LNCAP (cell line): ENCODE measurements at regions not wholly inside any gene's neighbourhood (a gene's known extent, or its start where the extent isn't known, plus 50 kb on each side); places are given as distances from the start of the nearest gene placed in this dataset.

ENCODE experiments used
- CTCF ChIP-seq: fragments of 450-650 bp; IDR thresholded peaks from 2 replicates; pipeline ENCODE4 v1.5.1; 2017; ENCODE audit warnings: mild to moderate bottlenecking

GRCh38 chr10:2658780-2659179 is 408.6 kb upstream of the PFKP start:
- no peak for TF ChIP-seq CTCF

- TF ChIP-seq CTCF, result no peak
Measured at GRCh38 chr10:2650328-2650727, 417.0 kb upstream of the PFKP start.

GRCh38 chr10:2641028-2641427 is 426.3 kb upstream of the PFKP start:
- no peak for TF ChIP-seq CTCF

- no peak for TF ChIP-seq CTCF
Measured at GRCh38 chr10:2633630-2634029, 433.7 kb upstream of the PFKP start.

- TF ChIP-seq CTCF, result no peak
Measured at GRCh38 chr10:2631557-2632205, 435.7 kb upstream of the PFKP start.

GRCh38 chr10:2628705-2629104 is 438.6 kb upstream of the PFKP start:
- no peak for TF ChIP-seq CTCF

- TF ChIP-seq CTCF, result no peak
Measured at GRCh38 chr10:2627969-2628368, 439.4 kb upstream of the PFKP start.

- TF ChIP-seq CTCF, result no peak
Measured at GRCh38 chr10:2625094-2625493, 442.3 kb upstream of the PFKP start.
